Vagina (tissue), 2 donors: ENCODE measurements at regions not wholly inside any gene's neighbourhood (a gene's known extent, or its start where the extent isn't known, plus 50 kb on each side); places are given as distances from the start of the nearest gene placed in this dataset.

ENCODE experiments used
- CTCF ChIP-seq, 3 experiments: fragments of 450-650 bp in 2 of 3; fragments of 200-600 bp in 1 of 3; sonication (generic) in 1 of 3; IDR thresholded peaks; one replicate each; pipeline ENCODE4 v1.5.1; 2017 to 2019; ENCODE audit warnings: antibody characterized with exemption in 3 of 3, mild to moderate bottlenecking in 2 of 3, moderate library complexity in 2 of 3
- POLR2A ChIP-seq, 2 donors: fragments of 450-650 bp; IDR thresholded peaks; one replicate each; pipeline ENCODE4 v1.6.1; 2017; ENCODE audit warnings: antibody characterized with exemption in 2 of 2, mild to moderate bottlenecking in 2 of 2, moderate library complexity in 2 of 2

GRCh38 chr3:45297331-45297730 lies 71.2 kb upstream of the TMEM158 start:
- no peak for TF ChIP-seq POLR2A (IDR thresholded peaks at IDR 0.05)
- no peak for TF ChIP-seq CTCF (IDR thresholded peaks at IDR 0.05)
